Hematopoietic multipotent progenitor cell (in vitro differentiated cells): ENCODE measurements at regions not wholly inside any gene's neighbourhood (a gene's known extent, or its start where the extent isn't known, plus 50 kb on each side); places are given as distances from the start of the nearest gene placed in this dataset.
A peak's percentile ranks its signal among the peaks of the same experiment; 100 is the strongest.

Experiments used
- DNase-seq, 3 donors: peaks; one replicate each; pipeline ENCODE4 v3.0.0-alpha.2; 2011 to 2015; ENCODE audit warnings: low read depth in 2 of 3, low spot score in 2 of 3

DNA sequence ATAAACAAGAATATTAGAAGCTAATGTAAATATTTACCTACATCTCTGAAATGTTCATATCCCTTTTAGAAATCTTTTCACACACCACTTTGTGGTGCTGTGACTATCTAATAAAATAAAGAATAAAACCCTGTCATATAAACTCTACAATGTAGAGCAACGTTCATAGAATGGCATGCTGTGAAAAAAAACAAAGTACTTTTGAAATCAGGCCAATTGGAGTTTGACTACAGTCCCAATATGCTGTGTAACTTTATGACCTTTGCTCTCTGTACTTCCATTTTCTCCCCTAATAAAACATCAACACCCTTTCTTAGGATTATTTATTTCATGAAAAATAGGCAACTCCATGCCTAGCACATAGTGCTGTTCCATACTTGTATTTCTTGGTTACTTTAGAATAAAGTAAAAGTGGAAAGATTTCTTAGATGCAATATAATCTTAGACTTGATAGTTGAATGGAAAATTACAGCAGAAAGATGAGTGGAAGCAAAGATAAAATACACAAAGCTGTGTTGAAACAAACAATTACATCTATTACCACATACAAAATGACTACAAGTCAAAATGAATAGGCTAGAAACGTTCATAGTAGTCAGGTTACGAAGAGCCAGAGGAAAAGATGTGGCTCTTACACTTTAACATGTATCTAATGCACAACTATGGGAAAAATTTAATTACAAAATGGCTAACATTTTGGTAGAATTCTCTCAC is 613.2 kb upstream of the SLITRK5 start:
- DNase-seq: no peak

DNA sequence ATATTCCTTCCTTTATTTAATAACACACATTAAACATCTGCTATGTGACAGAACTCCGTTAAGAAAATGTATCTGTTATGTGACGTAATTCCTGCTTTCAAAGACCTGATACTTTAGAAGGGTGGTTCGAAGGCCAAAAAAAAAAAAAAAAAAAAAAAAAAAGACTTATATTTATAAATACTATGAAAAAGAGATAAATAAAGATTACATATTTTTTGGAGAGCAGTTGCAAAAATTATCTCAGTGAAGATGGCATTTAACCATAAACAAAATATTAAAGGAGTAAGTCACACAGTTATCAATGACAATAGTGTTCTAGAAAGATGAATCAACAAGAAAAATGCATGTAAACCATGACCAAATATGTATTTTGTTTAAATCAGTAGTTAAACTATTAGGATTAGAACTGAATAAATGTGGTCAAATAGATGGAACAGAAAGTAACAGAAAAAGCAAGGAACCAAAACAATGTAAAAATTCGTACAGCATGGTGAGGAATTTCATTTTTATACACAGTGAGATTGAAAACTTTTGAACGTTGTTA is 612.3 kb upstream of the SLITRK5 start:
- DNase-seq: no peak

DNA sequence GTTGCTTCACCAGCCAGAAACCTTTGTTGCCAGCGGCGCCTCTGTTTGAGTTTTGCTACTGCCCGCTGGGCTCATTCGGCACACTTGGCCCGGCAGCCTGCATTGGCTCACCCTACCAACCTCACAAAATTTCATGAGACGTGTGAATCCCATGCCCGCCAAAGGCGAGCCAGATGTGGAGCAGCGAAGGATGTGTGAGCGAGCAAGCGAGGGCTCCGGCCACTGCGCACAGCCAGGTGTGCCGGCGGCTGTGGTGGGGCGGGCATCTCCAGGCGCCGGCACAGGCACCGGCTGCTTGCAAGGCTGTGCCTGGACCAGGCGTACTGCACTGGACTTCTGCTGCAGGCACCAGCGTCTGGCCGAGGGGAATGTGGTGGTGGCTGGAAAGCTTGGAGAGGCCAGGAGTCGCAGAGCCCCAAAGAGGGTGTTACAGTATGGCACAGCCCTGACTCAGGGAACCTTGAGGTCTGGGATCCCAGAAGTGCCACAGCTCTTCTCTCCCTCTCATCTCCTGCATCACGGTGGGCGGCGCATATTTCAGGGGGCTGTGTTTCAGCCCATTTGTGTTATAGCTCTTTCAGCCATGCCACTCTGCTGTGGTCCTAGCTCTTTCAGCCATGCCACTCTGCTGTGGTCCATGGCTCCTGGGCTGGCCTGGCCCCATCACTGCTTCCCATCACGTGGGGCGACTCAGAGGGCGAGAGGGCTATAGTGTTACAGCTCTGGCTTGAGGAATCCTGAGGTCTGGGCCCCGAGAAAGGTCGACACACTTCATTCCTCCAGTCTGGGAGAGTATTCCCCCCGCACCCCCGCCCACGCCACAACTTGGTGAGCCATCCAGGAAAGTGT is 592.0 kb upstream of the SLITRK5 start:
- no peak for DNase-seq

DNA sequence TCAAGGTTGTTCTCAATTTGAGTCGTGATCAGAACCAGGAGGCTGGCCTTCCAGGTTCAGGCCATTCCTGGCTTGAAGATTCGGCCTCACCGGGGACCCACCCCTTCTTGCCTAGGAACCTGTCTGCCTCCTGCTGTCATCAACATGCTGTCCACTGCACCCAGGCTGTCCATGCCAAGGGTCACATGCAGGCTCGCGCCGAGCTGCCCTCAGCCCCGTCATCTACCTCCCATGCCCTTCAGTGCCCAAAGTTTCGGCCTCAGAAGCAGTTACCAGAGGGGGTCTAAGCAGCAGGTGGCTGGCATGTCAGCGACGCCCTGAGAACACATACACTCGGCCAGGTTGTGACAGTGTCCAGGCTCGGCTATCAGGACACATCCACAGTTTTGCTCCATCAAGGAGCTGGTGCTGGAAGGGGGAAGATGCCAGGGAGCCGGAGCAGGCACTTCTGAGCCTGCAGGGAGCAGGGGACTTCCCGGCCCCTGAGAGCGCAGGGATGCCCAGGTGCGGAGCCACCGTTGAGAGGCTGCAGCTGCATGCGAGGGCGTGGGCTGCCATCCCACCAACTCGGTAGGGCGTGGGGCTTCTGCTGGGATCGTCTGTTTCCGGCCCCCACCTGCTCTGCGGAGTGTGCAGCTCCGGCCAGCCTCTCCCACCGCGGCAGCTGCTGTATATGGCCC is 590.9 kb upstream of the SLITRK5 start:
- no peak for DNase-seq

DNA sequence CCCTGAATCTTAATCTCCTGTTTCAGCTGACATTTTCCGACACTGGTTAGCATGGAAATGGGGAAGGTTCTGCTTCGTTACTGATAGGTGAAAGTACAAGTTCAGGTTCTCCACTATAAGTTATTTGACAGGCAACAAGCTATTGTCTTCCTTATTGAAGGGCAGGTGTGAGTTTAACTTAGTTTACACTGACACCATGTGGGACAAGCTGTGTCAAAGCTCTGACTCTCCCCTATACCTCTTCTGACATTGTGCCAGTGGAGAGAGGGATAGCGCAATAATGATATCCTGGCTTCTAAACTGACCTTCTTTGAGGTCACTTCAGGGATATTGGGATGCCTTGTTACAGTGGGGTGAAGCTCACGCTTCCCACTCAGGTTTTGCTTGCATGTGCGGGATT is 587.0 kb upstream of the SLITRK5 start:
- no peak for DNase-seq

DNA sequence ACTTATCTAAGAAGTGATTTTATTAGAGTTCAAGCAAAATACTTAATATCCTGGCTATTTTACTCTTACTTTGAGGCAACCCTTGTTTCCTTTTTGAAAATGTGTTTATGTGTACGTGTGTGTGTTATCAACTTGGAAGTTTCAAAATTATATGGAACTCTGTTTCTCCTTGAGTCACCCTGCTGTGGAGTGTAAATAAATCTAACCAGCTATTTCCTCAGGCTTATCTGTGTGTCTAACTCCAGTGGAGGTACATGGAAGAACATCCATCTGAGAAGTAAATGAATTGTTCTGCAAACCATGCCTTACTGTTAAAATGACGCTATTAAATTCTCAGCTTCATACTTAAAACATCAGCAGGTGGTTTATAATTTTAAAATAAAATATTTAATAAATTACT is 583.4 kb upstream of the SLITRK5 start:
- no peak for DNase-seq

GRCh38 chr13:87089391-87089790 is 581.8 kb upstream of the SLITRK5 start:
- no peak for DNase-seq

GRCh38 chr13:87093399-87093798 is 577.8 kb upstream of the SLITRK5 start:
- DNase-seq: no peak

DNA sequence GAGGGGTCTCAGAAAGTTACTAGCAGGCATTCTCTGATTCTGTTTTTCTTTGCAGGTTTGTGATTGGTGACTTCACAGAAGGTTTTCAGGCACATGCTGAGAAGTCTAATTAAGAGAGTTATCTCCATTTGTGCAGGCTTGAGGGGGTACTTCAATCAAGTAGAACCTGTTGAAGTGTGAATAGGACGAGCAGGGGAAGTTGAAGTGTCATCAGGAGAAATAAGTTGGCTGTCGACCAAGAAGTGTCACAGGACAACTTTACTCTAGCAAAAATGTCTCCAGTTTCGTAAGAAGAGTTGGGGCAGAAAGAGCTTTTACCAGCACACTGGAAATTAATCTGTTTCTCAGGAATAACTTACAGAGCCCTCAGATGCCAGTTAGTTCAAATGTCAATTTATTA is 576.5 kb upstream of the SLITRK5 start:
- DNase-seq: peak in 1 of 3 donors; percentile 8

DNA sequence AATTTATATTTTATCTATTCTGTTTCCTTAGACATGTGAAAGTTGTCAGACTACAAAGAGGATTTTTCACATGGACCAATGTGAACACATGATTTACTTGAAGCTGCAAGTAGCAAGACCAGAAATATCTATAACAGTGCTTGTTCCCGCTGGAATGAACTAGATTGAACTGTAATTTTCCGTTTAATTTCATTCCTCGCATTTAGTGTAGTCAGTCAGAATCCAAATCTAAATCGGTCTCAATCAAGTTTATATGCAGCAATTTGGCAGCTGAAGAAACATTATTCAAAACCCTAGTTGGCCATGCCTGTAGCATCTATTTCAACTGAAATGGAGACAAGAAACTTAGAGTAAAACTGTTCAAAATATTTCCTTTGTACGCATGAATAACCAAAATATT is 570.7 kb upstream of the SLITRK5 start:
- DNase-seq: no peak

GRCh38 chr13:87107651-87108050 is 563.5 kb upstream of the SLITRK5 start:
- no peak for DNase-seq

- no peak for DNase-seq
These were observed 550.7 kb upstream of the SLITRK5 start for GRCh38 chr13:87120476-87120875.

DNA sequence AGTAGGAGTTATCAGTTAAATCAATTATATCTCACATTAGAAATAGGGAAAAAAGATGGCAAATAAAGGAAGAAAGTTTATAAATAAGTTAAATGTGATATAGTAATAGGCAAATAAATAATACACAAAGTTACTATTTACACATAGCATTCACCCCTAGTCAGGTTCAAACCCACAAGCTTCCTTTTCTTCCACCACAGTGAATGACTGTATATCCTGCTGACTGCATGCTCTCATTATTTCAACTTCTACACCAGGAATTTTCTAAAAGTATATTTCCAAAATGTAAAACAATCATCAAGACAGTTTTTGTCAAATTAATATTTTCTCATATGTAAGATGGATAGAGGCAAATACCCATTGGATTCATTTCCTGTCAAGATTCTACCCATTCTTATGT is 548.6 kb upstream of the SLITRK5 start:
- peak in 2 of 3 donors; percentile 20 to 28 for DNase-seq

DNA sequence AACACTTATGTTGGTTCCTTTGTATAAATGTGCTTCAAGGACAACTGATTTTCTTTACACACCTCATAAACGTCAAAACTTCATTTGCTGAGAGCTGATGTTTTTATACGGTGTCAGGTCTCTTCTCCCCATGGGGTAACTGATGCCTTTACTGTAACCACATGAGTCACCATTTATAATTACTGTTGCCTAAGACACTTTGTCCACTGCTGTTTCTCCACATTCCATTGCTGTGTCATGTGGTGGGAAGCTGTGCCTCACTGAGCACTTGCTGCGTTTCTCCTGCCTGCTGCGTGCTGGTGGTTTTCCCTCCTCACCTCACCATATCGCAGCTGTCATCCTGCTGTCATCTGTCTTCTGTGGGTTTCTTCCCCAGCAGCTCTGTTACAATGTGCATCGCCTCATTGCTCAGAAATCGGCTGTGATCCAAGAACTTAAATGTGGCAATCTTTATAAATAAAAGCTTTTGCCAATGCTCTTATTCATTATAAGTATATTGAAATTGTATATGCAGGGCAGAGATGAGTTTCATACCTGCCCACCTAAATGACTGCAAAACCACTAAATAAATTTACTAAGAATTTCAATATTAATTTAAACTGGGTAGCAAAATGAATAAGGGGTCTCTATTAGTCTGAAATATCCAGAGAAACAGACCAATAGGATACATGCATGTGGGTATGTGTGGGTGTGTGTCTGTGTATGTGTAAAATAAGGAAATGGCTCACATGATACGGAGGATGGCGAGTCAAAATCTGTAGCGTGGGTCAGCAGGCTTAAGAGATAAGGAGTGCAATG is 547.0 kb upstream of the SLITRK5 start:
- peak in 2 of 3 donors; percentile 79 to 91 for DNase-seq

DNA sequence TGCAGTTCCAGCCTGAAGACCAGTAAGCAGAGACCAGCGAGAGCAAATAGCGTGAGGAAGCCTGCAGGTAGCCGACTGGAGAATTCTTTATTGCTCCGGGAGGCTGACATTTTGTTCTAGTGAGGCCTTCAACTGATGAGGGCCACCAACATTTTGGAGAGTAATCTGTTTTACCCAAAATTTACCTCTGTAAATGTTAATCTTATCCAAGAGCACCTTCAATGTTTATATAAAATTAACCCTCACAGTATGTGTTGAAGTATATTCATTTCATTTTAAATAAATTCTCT is 546.4 kb upstream of the SLITRK5 start:
- DNase-seq: no peak

DNA sequence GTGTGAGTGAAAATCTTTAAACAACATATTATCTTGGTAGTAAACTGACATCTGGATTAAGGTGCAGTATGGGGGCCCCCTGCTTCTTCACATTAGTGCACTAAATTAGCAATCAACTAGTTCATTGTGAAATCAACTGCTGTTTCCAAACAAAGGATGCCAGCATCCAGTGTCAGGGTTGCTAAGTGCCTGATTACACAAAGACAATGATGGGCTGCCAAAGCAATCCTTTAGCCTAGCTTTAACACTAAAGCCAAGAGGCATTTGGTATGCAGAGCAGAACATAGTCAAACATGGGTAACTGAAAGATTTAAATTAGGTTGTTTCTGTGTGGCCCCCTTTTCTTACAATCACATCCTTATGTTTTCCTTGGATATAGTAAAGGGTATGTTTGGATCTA is 543.1 kb upstream of the SLITRK5 start:
- DNase-seq: no peak

GRCh38 chr13:87128491-87128890 is 542.7 kb upstream of the SLITRK5 start:
- DNase-seq: no peak

GRCh38 chr13:87129602-87130300 is 541.4 kb upstream of the SLITRK5 start:
- no peak for DNase-seq

DNA sequence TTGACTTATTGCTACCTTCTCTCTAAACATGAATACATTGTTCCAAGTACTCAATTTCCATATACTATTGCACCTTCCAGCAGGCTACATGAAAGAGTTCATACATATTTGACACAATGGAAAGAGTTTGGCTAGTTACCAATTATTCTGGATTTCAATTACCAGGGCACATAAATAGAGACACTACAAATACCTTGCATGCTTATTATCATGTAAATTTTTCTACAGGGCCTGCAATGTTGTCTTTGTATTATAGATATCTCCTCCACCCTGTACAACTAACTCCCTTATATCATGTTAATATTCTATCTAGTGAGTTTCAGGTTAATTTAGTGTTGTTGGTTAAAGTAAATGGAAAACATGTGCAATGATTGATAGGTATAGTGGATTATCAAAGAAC is 540.7 kb upstream of the SLITRK5 start:
- DNase-seq: no peak

- no peak for DNase-seq
These were observed 539.6 kb upstream of the SLITRK5 start for GRCh38 chr13:87131611-87132010.
